ENCODE measurements at regions not wholly inside any gene's neighbourhood (a gene's known extent, or its start where the extent isn't known, plus 50 kb on each side); places are given as distances from the start of the nearest gene placed in this dataset.

GRCh38 chr2:59182249-59182648 is 941.1 kb upstream of the FANCL start:
- intact Hi-C loops (cut with DNase I; ENCODE audit: low total_unique reads) = no loop called here

GRCh38 chr2:59181347-59181746 is 940.2 kb upstream of the FANCL start:
- in situ Hi-C loops (cut with MboI; ENCODE audit: low pct_ligation_motif_present in 1 of 4, low pct_unique_long_range_greater_than_20kb in 1 of 4, low sequenced_read_pairs in 3 of 4) = no loop called here
- Histone ChIP-seq H3K27ac (no peak overlapping the region), H3K36me3 (no peaks in the 10 kb centered on the region), H3K27me3 (no peaks in the 10 kb centered on the region), H3K4me1 (no peaks in the 10 kb centered on the region), H3K9me3 (no peaks in the 10 kb centered on the region), H3K4me3 (no peak overlapping the region)
- WGBS, 2 donors (ENCODE audit: low coverage in 1 of 2) = 42 to 46% methylated on average over 2 of the region's 2 CpGs
- intact Hi-C loops (cut with DNase I; ENCODE audit: low total_unique reads) = no loop called here
- no peak for TF ChIP-seq POLR2A (IDR thresholded peaks at IDR 0.05)
- no peak for TF ChIP-seq CTCF (IDR thresholded peaks at IDR 0.05)
- no peak for TF ChIP-seq POLR2AphosphoS5 (IDR thresholded peaks at IDR 0.05)
- TF ChIP-seq EP300 (IDR thresholded peaks at IDR 0.05; ENCODE audit: low read depth) = no peak
- DNase-seq = no peak

More at GRCh38 chr2:59182249-59182648, 941.1 kb upstream of the FANCL start:
- H3K4me3 ChIP-seq = no peak overlapping the region
- no peak for DNase-seq
- no peak overlapping the region for H3K27ac ChIP-seq
- H3K27me3 ChIP-seq = no peaks in the 10 kb centered on the region
- no peaks in the 10 kb centered on the region for H3K4me1 ChIP-seq
- WGBS, 2 donors (ENCODE audit: low coverage in 1 of 2) = 42% methylated on average over 3 of the region's 3 CpGs; no CpG with 5 or more reads in 1 of the 2 donors
- TF ChIP-seq CTCF (IDR thresholded peaks at IDR 0.05) = peak in 1 of 5 experiments; percentile 15
- TF ChIP-seq EP300 (IDR thresholded peaks at IDR 0.05; ENCODE audit: low read depth) = no peak
- TF ChIP-seq POLR2A (IDR thresholded peaks at IDR 0.05) = no peak
- in situ Hi-C loops (cut with MboI; ENCODE audit: low pct_ligation_motif_present in 1 of 4, low pct_unique_long_range_greater_than_20kb in 1 of 4, low sequenced_read_pairs in 3 of 4) = no loop called here
- H3K9me3 ChIP-seq = no peaks in the 10 kb centered on the region
- H3K36me3 ChIP-seq = no peaks in the 10 kb centered on the region

GRCh38 chr2:59180621-59181020 is 939.5 kb upstream of the FANCL start:
- Histone ChIP-seq H3K4me3 (no peak overlapping the region), H3K27me3 (no peaks in the 10 kb centered on the region), H3K9me3 (no peaks in the 10 kb centered on the region), H3K36me3 (no peaks in the 10 kb centered on the region), H3K27ac (no peak overlapping the region), H3K4me1 (no peaks in the 10 kb centered on the region)
- no peak for TF ChIP-seq POLR2A (IDR thresholded peaks at IDR 0.05)
- TF ChIP-seq EP300 (IDR thresholded peaks at IDR 0.05; ENCODE audit: low read depth) = no peak
- TF ChIP-seq POLR2AphosphoS5 (IDR thresholded peaks at IDR 0.05) = no peak
- TF ChIP-seq CTCF (IDR thresholded peaks at IDR 0.05) = no peak
- 62 to 82% methylated on average over 2 of the region's 2 CpGs for whole genome bisulfite sequencing, 2 donors (ENCODE audit: low coverage in 1 of 2)
- DNase-seq = no peak
- in situ Hi-C loops (cut with MboI; ENCODE audit: low pct_ligation_motif_present in 1 of 4, low pct_unique_long_range_greater_than_20kb in 1 of 4, low sequenced_read_pairs in 3 of 4) = no loop called here
- intact Hi-C loops (cut with DNase I; ENCODE audit: low total_unique reads) = no loop called here

GRCh38 chr2:59180111-59180510 is 939.0 kb upstream of the FANCL start:
- H3K36me3 ChIP-seq = no peaks in the 10 kb centered on the region
- no peak for TF ChIP-seq CTCF (IDR thresholded peaks at IDR 0.05)
- no peak for TF ChIP-seq EP300 (IDR thresholded peaks at IDR 0.05; ENCODE audit: low read depth)
- TF ChIP-seq POLR2AphosphoS5 (IDR thresholded peaks at IDR 0.05) = no peak
- TF ChIP-seq POLR2A (IDR thresholded peaks at IDR 0.05) = no peak
- no peaks in the 10 kb centered on the region for H3K27me3 ChIP-seq
- H3K9me3 ChIP-seq = no peaks in the 10 kb centered on the region
- WGBS, 2 donors (ENCODE audit: low coverage in 1 of 2) = 87 to 92% methylated on average over 5 to 6 of the region's 6 CpGs
- no peaks in the 10 kb centered on the region for H3K4me1 ChIP-seq
- DNase-seq = no peak
- no peak overlapping the region for H3K4me3 ChIP-seq
- in situ Hi-C loops (cut with MboI; ENCODE audit: low pct_ligation_motif_present in 1 of 4, low pct_unique_long_range_greater_than_20kb in 1 of 4, low sequenced_read_pairs in 3 of 4) = no loop called here
- intact Hi-C loops (cut with DNase I; ENCODE audit: low total_unique reads) = no loop called here
- no peak overlapping the region for H3K27ac ChIP-seq

Measured in transverse colon (tissue), 4 donors.